ENCODE measurements at regions not wholly inside any gene's neighbourhood (a gene's known extent, or its start where the extent isn't known, plus 50 kb on each side); places are given as distances from the start of the nearest gene placed in this dataset.
A peak's percentile ranks its signal among the peaks of the same experiment; 100 is the strongest.

DNA sequence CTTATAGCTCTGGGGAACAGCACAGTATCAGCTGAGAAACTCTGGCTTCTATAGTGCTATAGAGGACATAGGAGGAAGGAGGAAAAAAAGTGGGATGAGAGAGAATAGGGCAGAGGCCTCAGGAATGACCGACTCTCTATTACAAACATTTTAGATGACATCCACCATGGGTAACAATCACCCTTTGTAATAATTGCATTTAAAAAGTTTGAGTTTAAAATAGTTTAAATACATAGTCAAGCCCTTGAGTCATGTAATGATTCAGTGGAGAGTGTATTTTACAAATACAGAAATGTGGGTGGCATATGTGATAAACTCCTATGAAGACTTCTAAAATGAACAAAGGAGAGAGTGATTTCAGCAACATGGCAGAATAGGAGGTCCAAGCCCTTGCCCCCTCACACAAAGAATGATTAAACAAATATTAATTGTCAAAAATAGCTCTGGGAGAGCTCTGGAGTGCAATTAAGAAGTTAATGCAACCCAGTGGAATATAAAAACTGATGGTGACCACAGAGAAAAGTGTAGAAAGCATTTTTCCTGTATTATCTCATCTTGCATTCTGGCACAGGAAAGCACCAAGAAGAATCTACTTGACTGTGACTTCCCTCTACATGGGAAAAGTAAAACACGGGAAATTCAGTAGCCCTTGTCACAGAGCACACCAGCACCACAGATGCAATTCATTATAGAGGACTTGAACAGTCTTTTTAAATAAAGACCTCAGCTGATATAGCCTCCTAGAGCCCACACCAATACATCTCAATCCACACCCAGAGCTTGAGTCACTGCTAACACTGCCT lies 569.0 kb upstream of the SORCS1 start:
- peak; percentile 85 for DNase-seq

DNA sequence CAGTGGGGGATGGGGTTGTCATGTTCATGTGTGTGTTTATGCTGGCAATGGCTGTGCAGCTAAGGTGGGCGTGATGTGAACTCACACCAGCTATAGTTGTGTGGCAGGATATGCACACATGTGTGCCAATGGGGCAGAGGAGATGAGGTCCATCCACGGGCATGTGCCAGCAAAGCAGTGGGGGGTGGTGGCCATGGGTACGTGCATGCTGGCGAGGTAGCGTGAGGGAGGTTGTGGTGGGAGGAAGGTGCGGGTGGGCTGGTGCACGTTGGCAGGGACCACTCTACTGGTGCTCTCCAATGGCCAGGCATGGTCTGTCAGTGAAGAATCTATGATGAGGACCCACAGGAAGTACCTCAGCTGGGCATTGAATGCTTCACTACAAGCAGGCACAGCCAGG lies 567.5 kb upstream of the SORCS1 start:
- no peak for DNase-seq

DNA sequence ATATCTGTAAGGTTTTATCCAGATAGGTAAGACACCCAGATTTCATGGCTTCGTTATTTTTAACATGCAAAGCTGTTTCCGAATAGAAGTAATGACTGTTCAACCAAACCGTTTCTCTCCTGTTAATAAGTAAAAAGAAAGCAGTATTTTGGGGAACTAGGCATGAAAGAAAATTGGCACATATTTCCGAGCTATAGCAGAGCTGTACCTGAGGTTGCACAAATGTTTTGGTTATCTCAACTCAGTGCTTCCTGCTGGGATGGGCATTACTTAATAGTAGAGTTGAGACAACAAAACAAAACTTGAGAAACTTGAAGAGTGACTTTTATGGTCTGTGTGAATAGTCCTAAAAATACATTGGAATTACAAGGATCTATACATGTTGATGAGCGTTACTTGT lies 564.3 kb upstream of the SORCS1 start:
- no peak for DNase-seq

DNA sequence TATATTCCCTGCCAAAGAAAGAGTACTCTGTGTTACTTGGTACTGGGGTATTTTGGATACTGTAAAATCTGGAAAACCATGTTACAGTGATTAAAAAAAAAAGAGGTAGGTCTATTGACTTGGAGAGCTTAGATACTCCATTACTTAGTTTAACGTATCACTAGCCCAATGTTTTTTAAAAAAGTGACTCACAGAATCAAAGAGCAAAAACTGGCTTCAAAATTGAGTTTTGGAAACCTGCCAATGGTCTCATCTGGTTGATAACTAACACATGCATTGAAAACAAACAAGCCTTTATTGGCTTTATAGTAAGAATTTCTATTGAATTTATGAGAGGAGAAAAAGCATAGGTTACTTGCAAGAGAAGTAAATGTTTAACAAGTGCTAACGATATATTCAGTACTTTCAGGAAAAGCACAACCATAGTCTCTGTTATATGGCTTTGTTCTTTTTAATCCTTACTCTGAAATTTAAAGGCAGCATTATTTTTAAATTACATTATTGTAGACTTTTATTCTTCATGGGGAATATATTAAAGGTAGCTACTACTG lies 563.3 kb upstream of the SORCS1 start:
- peak; percentile 63 for DNase-seq

DNA sequence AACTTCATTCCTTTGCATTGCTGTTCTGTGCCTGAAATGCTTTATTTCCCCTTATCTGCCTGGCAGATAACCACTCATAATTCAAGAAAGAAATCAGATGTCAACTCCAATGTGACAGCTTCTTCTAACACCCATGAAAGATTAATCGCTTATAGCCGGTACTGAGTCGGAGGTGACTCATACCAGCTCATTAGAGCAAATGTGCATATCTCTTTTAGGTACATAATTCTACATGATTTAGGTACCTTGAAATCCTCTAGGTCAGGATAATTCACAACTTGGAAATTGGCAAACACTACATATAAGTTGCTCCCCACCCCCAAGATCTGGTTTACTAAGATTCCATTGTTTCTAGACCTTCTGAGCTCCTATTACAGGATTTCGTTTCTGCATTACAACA lies 554.4 kb upstream of the SORCS1 start:
- no peak for DNase-seq

DNA sequence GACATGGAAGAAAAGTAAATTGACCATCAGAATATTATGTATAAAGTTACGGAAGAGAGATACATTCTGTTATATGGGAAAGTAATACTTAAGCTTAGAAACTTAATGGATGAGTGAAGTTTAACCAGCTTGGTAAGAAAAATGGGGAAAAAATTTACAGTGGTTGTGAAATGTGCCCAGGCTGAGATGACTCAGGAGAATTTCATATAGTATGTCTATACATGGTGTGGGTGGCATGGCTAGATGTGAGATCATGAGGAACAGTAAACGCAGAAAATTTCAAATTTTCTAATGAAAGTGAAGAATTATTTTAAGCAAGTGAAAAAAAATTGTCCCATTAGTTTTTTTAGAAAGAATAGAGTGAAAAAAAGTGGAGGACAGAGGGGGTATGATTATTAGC lies 552.5 kb upstream of the SORCS1 start:
- DNase-seq, result no peak

DNA sequence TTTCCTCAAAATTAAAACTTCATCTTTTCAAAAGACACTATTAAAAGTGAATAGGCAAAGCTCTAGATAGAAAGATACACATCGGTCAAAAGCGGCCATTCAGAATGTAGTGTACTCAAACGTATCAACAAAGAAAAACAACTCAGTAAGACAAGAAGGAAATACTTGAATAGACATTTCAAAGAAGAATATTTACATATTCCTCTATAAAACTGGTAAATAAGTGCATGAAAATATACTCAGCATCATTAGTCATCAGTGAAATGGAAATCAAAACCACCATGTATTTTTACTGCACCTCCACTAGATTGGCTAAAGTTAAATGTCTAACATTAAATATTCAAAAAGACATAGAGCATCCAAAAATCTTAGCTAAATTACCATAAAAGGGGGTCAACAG lies 551.1 kb upstream of the SORCS1 start:
- no peak for DNase-seq

DNA sequence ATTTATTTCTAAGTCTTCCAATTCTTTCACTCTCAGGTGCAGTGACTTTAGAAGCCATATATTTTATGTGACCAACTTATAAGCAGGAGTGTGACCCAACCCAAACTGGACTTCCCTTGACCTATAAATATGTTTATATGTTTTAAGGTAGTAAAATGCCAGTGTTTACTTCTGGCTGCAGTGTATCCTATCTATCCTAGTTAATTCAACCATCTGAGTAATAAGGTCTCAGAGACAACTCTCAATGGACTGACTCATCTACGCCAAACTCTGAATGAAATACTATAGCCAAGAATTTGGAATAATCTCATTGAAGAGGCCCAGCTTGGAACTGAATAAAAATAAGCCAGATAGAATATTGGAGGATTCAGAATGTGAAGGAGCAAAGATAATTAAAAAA lies 544.5 kb upstream of the SORCS1 start:
- DNase-seq, result peak; percentile 5

DNA sequence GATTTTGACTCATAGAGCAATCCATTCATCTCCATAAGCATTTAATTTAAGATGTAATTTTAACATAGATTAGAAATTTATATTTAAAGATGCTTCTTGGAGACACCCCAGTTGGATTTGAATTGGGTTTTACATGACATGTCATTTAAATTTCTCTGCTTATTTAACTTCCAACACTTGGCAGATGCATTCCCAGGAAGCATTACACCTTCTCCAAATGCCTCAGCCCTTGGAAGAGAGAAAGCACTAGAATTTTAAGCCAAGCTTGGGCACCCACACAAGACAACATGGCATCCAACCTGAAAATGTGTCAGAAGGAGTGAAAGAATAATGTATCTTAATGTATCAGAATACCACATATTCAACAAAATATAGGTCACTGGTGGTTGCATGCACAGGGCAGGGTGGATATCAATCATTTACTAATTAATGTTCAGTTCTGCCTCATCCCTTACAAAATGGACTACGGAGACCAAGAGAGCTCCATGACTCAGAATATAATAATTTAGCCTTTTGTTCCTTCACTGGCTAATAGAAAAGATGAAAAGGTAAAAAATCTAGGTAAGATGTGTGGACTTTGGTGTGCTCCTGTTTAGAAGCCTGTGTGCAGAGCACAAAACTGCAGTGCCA lies 541.7 kb upstream of the SORCS1 start:
- no peak for DNase-seq

DNA sequence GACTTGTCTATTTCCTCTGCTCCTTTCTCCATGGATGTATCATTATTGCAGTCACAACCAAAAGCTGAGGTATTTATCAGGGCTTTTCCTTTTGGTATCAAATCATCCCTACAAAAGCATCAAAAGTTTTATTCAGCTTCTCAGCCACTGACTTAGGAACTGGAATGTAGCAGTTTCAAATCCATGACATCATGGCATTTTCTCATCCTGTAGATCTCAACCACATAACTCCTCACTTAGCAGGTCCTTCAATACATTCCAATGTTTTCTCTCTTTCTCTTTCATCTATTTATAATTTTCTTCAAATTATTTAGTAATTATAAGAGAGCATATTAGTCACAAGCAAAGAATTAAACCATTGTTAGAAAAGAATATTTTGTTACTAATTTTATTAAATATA lies 537.4 kb upstream of the SORCS1 start:
- no peak for DNase-seq

DNA sequence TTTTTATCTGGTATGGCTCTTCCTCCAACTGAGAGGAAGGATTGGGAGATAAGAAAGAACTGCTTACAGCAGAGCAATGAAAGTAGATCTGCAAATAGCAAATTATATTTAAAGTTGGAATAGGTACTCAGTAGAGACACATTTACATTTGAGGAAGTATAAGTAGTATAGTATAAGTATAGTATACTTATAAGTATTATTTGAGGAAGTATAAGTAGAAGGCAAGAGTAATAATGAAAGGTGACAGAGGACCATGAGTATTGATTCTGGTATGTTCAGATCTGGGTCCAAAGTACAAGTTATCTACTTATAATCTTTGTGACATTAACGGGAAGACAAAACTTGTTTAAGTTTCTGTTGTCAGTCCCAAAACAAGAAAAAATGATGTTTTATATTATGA lies 527.6 kb upstream of the SORCS1 start:
- no peak for DNase-seq

DNA sequence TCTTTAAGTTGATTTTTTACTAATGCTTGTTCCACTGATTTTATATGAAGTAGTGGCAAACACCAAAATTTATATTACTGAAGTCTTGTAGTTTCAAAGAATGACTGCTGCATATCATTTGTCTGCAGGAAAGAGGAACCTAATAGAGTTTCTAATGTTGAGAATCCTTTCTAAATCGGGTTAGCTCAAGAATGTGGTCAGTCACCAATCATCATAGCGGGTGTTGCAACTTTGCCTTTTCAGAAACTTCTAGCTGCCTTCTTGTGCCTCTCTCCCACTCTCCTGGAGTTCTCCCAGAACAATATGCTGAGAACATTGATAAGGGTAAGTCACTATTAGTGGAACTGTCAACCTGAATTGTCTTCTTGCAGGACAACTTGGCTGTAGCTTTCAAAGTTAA lies 524.8 kb upstream of the SORCS1 start:
- no peak for DNase-seq

DNA sequence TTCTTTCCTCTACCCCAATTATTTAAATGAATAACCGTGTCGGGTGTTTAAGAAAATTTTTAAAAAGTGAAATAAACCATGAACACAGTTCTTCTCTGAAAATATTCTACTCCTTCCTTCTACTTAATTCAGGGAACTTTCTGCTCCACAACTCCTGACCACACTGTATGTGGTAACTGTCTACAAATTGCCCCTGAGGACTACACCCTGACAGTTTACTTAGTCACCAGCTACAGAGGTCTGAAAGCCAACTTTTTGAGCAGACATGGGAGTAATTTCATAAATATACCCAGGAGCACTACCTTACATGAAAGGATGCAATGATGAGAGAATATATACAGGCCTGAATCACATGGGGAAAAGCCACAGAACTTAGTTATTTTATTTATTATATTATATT lies 523.2 kb upstream of the SORCS1 start:
- no peak for DNase-seq

DNA sequence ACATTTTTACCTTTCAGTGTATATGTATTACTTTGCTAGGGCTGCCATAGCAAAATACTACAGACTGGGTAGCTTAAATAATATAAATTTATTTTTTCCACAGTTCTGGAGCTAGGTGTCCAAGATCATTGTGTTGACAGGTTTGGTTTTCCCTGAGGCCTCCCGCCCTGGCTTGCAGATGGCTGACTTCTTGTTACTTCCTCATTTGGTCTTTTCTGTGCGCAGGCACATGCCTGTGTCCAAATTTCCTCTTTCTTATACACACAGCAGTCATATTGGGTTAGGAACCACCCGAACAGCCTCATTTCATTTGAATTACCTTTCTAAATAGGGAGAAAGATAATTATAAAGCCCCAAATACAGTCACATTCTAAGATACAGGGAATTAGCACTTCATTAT lies 521.6 kb upstream of the SORCS1 start:
- no peak for DNase-seq

DNA sequence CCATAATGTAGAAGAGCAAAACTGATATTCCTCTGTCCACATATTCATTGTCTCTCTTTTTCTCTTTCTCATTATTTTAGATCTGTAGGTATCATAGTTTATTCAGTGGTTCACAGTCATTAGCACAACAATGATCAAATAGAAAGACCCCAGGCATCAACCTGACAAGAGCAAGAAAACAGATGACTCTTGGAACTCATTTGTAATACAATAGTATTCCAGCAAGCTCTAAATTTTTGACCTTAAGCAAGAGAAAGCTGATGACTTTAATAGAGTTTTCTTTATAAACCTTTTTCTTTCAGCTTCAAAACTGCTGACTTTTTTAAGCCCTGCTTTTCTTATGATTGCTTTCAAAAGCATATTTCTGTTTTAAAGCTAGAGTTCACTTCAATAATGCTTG lies 507.5 kb upstream of the SORCS1 start:
- DNase-seq, result no peak

DNA sequence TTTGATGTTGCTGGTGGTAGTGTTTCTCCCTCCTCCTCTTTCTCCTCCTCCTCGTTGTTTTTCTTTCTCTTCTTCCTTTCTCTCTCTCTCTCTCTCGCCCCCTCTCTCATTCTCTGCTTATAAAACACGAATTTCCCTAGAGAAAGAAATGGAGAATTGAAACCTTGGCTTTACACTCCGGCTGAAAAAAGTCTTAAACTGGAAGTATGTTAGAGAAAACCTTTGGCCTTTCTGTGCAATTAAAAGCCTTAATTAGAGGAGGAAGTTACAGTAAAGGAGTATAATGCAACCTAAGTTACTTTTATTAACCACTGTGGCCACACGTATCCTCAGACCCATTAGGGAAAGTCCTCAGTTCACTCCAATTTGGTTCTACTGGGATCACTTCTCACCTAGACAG lies 501.7 kb upstream of the SORCS1 start:
- no peak for DNase-seq

DNA sequence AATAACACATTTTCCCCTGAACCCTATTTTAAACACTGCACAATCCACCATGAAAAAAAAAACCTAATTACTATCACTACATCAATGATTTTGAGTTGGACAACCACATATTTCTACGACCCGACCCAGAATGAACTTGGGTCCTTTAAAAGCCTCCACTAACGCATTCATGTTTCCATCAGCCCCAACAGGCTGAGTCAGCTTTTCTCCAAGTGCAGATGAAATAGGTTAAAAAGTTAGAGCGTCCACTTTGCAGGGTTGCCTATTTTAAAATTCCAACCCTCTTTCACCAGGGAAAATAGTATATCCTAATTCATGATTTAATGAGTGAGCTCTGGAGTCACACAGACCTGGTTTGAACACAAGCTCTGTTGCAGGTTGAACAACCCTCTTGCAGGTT lies 501.0 kb upstream of the SORCS1 start:
- DNase-seq, result no peak

DNA sequence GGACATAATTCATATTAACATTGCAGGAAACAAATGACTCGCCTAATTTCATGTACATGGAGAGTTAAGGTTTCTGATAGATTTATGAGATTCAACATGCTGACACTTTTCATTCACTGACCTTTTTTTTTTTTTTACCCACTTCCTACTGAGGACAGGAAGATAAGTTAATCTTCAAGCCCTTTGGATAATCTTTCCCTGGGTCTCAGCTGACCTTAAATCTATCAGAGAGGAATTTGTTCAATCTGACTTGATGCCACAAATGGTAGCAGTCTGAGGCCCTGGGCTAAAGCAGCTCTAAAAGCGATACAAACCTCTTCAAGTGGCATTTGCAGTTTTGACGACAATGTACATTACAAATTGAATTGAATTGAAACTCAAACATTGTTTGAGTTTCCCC lies 493.3 kb upstream of the SORCS1 start:
- no peak for DNase-seq

DNA sequence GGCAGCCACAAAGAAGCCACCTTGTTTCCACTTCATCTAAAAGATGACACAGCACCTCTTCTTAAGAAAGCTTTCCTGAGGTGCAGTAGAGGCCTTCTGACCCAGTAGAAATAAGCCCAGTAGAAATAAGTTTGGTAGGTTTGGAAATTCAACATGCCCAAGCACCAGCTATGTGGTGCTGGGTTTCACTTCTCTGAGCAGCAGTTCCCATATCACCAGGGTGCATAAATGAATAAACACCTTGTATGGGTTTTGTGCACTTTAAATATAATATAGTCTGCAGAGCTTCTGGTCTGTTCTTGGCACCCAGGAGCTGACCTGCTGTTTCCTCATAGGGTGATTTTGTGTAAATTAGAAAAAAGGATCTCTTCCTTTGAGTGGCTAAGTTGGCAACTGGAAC lies 492.4 kb upstream of the SORCS1 start:
- DNase-seq, result no peak

DNA sequence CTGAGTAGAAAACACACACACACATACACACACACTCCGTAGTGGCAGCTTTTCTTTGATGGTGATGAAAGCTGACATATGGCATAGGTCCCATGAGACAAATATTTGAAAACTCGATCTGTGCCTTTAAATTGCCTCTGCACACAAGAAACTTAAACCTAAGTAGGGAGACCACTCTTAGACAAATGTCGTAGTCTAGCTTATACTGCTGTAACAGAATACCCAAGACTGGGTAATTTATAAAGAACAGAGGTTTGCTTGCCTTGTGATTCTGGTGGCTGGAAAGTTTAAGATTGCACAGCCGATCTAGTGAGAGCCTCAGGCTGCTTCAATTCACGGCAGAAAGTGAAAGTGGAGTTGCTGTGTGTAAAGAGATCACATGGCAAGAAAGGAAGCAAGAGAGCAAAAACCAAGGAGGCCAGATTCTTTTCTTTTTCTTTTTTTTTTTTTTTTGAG lies 489.4 kb upstream of the SORCS1 start:
- peak; percentile 51 for DNase-seq

DNA sequence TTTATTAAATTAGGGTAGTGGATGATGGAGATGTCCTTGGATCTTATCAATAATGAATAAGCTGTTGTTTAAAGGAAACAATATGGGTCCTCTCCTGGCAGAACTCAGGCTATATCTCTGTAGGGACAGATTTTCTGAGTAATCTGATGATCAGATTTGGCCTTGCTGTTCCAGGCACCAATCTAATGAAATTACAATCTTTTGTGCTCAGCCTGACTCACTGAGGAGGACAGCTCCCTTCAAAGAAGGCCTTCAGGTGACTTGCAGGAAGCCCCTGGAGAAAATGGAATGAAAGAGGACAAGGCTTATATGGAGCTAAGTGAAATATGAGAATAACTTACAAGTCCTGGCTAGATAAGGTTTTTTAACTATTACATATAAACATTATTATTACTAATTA lies 486.4 kb upstream of the SORCS1 start:
- no peak for DNase-seq

DNA sequence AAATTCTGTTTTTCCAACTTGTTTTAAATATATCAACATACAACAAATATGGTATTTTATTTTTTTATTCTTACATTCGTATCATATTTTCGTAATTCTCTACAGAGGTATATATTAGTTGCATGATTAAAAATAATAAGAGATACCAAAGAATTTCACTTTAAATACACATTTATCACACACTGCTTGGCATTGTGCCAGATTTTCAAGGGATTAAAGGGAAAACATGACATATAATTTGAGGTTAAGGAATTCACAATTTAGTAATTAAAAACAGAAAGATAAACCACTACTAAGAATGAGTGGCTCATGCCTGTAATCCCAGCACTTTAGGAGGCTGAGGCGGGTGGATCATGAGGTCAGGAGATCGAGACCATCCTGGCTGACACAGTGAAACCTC lies 484.7 kb upstream of the SORCS1 start:
- DNase-seq, result no peak

DNA sequence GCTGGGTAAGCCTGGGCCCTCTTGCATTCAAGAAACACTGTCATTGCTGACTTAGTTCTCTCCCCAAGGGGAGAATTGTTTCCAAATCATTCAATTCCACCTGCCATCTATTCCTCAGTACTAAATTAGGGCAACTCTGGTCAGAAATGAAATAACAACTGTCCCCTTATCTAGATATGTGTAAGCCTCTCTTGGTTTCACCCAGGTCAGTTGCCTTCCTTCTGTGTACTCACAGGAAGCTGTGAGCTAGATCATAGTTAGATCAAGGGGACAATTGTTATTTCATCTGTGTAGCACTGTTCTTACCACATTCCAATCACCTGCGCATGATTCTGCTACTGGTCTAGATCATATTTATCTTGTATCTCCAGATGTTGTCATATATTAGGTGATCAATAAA lies 483.0 kb upstream of the SORCS1 start:
- no peak for DNase-seq

DNA sequence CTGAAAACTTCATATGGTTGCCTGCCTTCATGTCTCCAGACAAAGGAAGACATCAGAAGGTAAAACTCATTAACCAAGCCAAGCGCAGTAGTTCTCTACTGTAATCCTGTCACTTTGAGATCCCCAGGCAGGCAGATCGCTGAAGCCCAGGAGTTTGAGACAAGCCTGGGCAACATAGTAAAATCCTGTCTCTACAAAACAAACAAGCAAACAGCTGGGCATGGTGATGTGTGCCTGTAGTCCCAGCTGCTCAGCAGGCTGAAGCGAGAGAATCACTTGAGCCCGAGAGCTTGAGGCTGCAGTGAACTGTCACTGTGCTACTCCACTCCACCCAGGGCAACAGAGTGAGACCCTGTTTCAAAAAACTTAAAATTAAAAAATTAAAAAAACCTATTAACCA lies 467.4 kb upstream of the SORCS1 start:
- no peak for DNase-seq

DNA sequence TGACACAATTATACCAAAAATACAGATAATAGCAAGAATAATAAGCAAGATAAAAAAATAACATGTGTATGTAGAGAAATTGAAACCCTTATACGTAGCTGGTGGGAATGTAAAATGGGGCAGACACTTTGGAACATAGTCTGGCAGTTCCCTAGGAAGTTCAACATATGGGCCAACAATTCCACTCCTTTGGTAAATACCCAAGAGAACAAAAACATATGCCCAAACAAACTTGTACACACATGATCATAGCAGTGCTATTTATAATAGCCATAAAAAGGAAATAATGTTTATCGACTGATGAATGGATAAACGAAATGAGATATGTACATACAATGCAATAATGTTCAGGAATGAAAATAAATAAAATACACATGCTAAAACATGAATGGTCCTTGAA lies 462.4 kb upstream of the SORCS1 start:
- no peak for DNase-seq
